AG04450 (cell line): ENCODE measurements at regions not wholly inside any gene's neighbourhood (a gene's known extent, or its start where the extent isn't known, plus 50 kb on each side); places are given as distances from the start of the nearest gene placed in this dataset.

Experiments used
- CTCF ChIA-PET: fragments of 300-600, 350-600 bp; formaldehyde crosslinking; extraction: SDS; loops from one replicate; lab custom pipeline; 2022; ENCODE audit warnings: antibody characterized with exemption, inconsistent platforms; lab: Charles Lee
- POLR2A ChIA-PET: fragments of 350-600 bp; formaldehyde crosslinking; extraction: SDS; loops from one replicate; lab custom pipeline; 2021; ENCODE audit warnings: antibody characterized with exemption, inconsistent platforms; lab: Yijun Ruan, JAX
- DNase-seq: peaks from one replicate; pipeline ENCODE4 v3.0.0-alpha.2; 2011; ENCODE audit warnings: low read depth, low spot score
- H3K27ac ChIP-seq: one replicate; pipeline ENCODE4 v1.5.1; 2012; ENCODE audit warnings: low read depth, low read length, control low read depth
- H3K27me3 ChIP-seq: one replicate; pipeline ENCODE4 v1.6.0; 2012; ENCODE audit warnings: low read length; ENCODE audit not compliant: control insufficient read depth, insufficient read depth
- H3K4me3 ChIP-seq: 2 replicates; pipeline ENCODE4 v1.5.1; 2011; ENCODE audit warnings: mild to moderate bottlenecking, low read depth, low read length, control low read depth
- H3K9me3 ChIP-seq: 2 replicates; pipeline ENCODE4 v1.5.1; 2012; ENCODE audit warnings: low read length; ENCODE audit not compliant: control insufficient read depth, insufficient read depth
- CTCF ChIP-seq: IDR thresholded peaks from 2 replicates; pipeline ENCODE4 v1.5.1; 2011; ENCODE audit warnings: low read depth, low read length, control low read depth, inconsistent platforms

GRCh38 chr16:17598968-17599367, 128.2 kb upstream of the XYLT1 start:
- Histone ChIP-seq H3K27ac (no peak overlapping the region), H3K27me3 (no peaks in the 10 kb centered on the region), H3K4me3 (no peak overlapping the region), H3K9me3 (no peaks in the 10 kb centered on the region)
- DNase-seq: no peak
- TF ChIP-seq CTCF: no peak
- CTCF ChIA-PET: interaction anchor here (3.1 kb wide), 1 partner anchor 19 kb away, joined by 15 read pairs; no protein-coding TSS in a partner anchor
- POLR2A ChIA-PET: no interaction called here

- DNase-seq: no peak
- ChIA-PET CTCF (interaction anchor here (0.6 to 1.3 kb wide), 2 partner anchors 13 to 456 kb away, joined by 4 to 6 read pairs; no protein-coding TSS in a partner anchor), POLR2A (no interaction called here)
- H3K9me3 ChIP-seq: no peaks in the 10 kb centered on the region
- H3K4me3 ChIP-seq: no peak overlapping the region
- TF ChIP-seq CTCF: no peak
- H3K27ac ChIP-seq: no peak overlapping the region
- H3K27me3 ChIP-seq: peaks cover 8% of the 10 kb centered on the region
These were observed 121.1 kb upstream of the XYLT1 start for GRCh38 chr16:17591655-17592405.

GRCh38 chr16:17590711-17591654, 120.2 kb upstream of the XYLT1 start:
- H3K27ac ChIP-seq: no peak overlapping the region

GRCh38 chr16:17589898-17590297, 119.1 kb upstream of the XYLT1 start:
- TF ChIP-seq CTCF: no peak

More at GRCh38 chr16:17590711-17591654, 120.2 kb upstream of the XYLT1 start:
- DNase-seq: no peak
- CTCF ChIA-PET: interaction anchor here (1.3 kb wide), 1 partner anchor 12 kb away, joined by 6 read pairs; no protein-coding TSS in a partner anchor
- POLR2A ChIA-PET: no interaction called here
- Histone ChIP-seq H3K4me3 (no peak overlapping the region), H3K9me3 (no peaks in the 10 kb centered on the region), H3K27me3 (peaks cover 8% of the 10 kb centered on the region)
- TF ChIP-seq CTCF: no peak

More at GRCh38 chr16:17589898-17590297, 119.1 kb upstream of the XYLT1 start:
- H3K27me3 ChIP-seq: peaks cover 8% of the 10 kb centered on the region
- no peaks in the 10 kb centered on the region for H3K9me3 ChIP-seq
- ChIA-PET CTCF (interaction anchor here (2.9 kb wide), 1 partner anchor 11 kb away, joined by 23 read pairs; no protein-coding TSS in a partner anchor), POLR2A (no interaction called here)
- no peak overlapping the region for H3K4me3 ChIP-seq
- DNase-seq: no peak
- H3K27ac ChIP-seq: no peak overlapping the region
